ENCODE measurements at regions not wholly inside any gene's neighbourhood (a gene's known extent, or its start where the extent isn't known, plus 50 kb on each side); places are given as distances from the start of the nearest gene placed in this dataset.

GRCh38 chr12:67526129-67526528 lies 122.4 kb upstream of the DYRK2 start:
- no peak for TF ChIP-seq CTCF (IDR thresholded peaks at IDR 0.05; ENCODE audit: insufficient read depth in 1 of 2, low read depth in 1 of 2, low read length in 1 of 2, severe bottlenecking in 1 of 2, unreplicated experiment in 1 of 2)
- BruUV-seq (replicated peaks), result no TSS peak
- intact Hi-C loops (cut with micrococcal nuclease; ENCODE audit: unreplicated experiment), result no loop called here
- Histone ChIP-seq H3K4me1 (no peaks in the 10 kb centered on the region), H3K4me3 (ENCODE audit: low read depth, low read length) (no peak overlapping the region), H3K9me3 (no peaks in the 10 kb centered on the region), H3K27me3 (replicated peaks; ENCODE audit: control insufficient read depth, insufficient read depth, low read length) (no peaks in the 10 kb centered on the region; the same call in none of the 2 replicates), H3K36me3 (ENCODE audit: control insufficient read depth, insufficient read depth, low read length) (no peaks in the 10 kb centered on the region)
- H3K4me1 Mint-ChIP-seq (ENCODE audit: low read depth, unreplicated experiment), result no peaks in the 10 kb centered on the region
- H3K27ac Mint-ChIP-seq (ENCODE audit: unreplicated experiment), result no peak overlapping the region
- POLR2A ChIA-PET, result no interaction called here
- H3K9me3 Mint-ChIP-seq (ENCODE audit: unreplicated experiment), result no peaks in the 10 kb centered on the region
- peaks cover 8% of the 10 kb centered on the region for H3K27me3 Mint-ChIP-seq (ENCODE audit: insufficient read depth, unreplicated experiment)
- H3K36me3 Mint-ChIP-seq (ENCODE audit: insufficient read depth, unreplicated experiment), result no peaks in the 10 kb centered on the region
- DNase-seq, result no peak
- CTCF ChIA-PET, result no interaction called here
- no peak overlapping the region for H3K4me3 Mint-ChIP-seq (ENCODE audit: unreplicated experiment)

- no peaks in the 10 kb centered on the region; the same call in 1 of the 2 replicates for H3K27me3 ChIP-seq (replicated peaks; ENCODE audit: control insufficient read depth, insufficient read depth, low read length)
- H3K36me3 Mint-ChIP-seq (ENCODE audit: insufficient read depth, unreplicated experiment), result no peaks in the 10 kb centered on the region
- no peak overlapping the region for H3K27ac Mint-ChIP-seq (ENCODE audit: unreplicated experiment)
- DNase-seq, result no peak
- H3K4me3 ChIP-seq (ENCODE audit: low read depth, low read length), result no peak overlapping the region
- no peaks in the 10 kb centered on the region for H3K36me3 ChIP-seq (ENCODE audit: control insufficient read depth, insufficient read depth, low read length)
- no TSS peak for BruUV-seq (replicated peaks)
- H3K9me3 Mint-ChIP-seq (ENCODE audit: unreplicated experiment), result no peaks in the 10 kb centered on the region
- no peak overlapping the region for H3K4me3 Mint-ChIP-seq (ENCODE audit: unreplicated experiment)
- TF ChIP-seq CTCF (IDR thresholded peaks at IDR 0.05; ENCODE audit: insufficient read depth in 1 of 2, low read depth in 1 of 2, low read length in 1 of 2, severe bottlenecking in 1 of 2, unreplicated experiment in 1 of 2), result no peak
- peaks cover 8% of the 10 kb centered on the region for H3K27me3 Mint-ChIP-seq (ENCODE audit: insufficient read depth, unreplicated experiment)
- H3K9me3 ChIP-seq, result no peaks in the 10 kb centered on the region
- ChIA-PET CTCF (no interaction called here), POLR2A (no interaction called here)
- intact Hi-C loops (cut with micrococcal nuclease; ENCODE audit: unreplicated experiment), result no loop called here
- no peaks in the 10 kb centered on the region for H3K4me1 Mint-ChIP-seq (ENCODE audit: low read depth, unreplicated experiment)
- H3K4me1 ChIP-seq, result no peaks in the 10 kb centered on the region
These were observed 117.5 kb upstream of the DYRK2 start for GRCh38 chr12:67531051-67531450.

- CTCF ChIA-PET, result no interaction called here
These were observed 117.0 kb upstream of the DYRK2 start for GRCh38 chr12:67531501-67531900.

More at GRCh38 chr12:67531501-67531900, 117.0 kb upstream of the DYRK2 start:
- POLR2A ChIA-PET, result no interaction called here
- Histone ChIP-seq H3K9me3 (no peaks in the 10 kb centered on the region), H3K27me3 (replicated peaks; ENCODE audit: control insufficient read depth, insufficient read depth, low read length) (no peaks in the 10 kb centered on the region; the same call in 1 of the 2 replicates), H3K36me3 (ENCODE audit: control insufficient read depth, insufficient read depth, low read length) (no peaks in the 10 kb centered on the region), H3K4me1 (no peaks in the 10 kb centered on the region), H3K4me3 (ENCODE audit: low read depth, low read length) (no peak overlapping the region)
- Mint-ChIP-seq H3K36me3 (ENCODE audit: insufficient read depth, unreplicated experiment) (no peaks in the 10 kb centered on the region), H3K9me3 (ENCODE audit: unreplicated experiment) (no peaks in the 10 kb centered on the region), H3K4me1 (ENCODE audit: low read depth, unreplicated experiment) (no peaks in the 10 kb centered on the region), H3K4me3 (ENCODE audit: unreplicated experiment) (no peak overlapping the region), H3K27ac (ENCODE audit: unreplicated experiment) (no peak overlapping the region), H3K27me3 (ENCODE audit: insufficient read depth, unreplicated experiment) (peaks cover 8% of the 10 kb centered on the region)
- no peak for TF ChIP-seq CTCF (IDR thresholded peaks at IDR 0.05; ENCODE audit: insufficient read depth in 1 of 2, low read depth in 1 of 2, low read length in 1 of 2, severe bottlenecking in 1 of 2, unreplicated experiment in 1 of 2)
- no peak for DNase-seq
- no TSS peak for BruUV-seq (replicated peaks)
- intact Hi-C loops (cut with micrococcal nuclease; ENCODE audit: unreplicated experiment), result no loop called here

All from Caco-2 (cell line).